ENCODE measurements at regions not wholly inside any gene's neighbourhood (a gene's known extent, or its start where the extent isn't known, plus 50 kb on each side); places are given as distances from the start of the nearest gene placed in this dataset.

DNA sequence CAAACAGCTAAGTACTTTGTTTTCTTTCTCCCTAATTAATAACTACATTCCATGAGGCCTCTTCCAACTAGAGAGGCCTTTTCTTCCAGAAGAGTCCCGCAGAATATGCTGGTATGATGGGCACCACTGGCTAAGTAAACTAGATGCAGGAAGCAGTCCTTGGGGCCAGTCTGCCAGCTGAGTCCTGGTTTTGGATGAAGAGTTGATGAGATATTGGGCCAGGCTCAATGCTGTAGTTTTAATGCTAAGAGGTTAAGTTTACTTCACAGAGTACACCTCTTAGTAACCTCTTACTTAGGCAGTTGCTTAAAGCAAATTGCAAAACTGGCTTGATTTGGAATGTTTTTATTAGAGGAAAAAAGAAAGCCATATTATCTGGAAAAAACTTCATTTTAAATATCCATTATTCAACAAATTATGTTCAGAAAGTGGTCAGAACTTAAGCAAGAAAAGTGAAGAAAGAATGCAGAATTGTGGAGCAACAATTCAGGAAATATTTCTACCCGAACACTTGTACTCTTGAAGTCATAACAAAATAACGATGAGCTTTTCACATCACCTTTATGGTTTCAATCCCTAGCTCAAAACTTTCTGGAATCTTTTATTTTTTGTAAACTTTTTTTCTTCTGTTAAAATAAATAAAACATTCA is 178.4 kb upstream of the CDIN1 start:
- Mint-ChIP-seq H3K36me3 (no peaks in the 10 kb centered on the region), H3K27me3 (no peaks in the 10 kb centered on the region), H3K9me3 (peaks cover 0 to 4% (median 0%) of the 10 kb centered on the region in 7 donors), H3K27ac (no peak overlapping the region), H3K4me3 (no peak overlapping the region), H3K4me1 (no peaks in the 10 kb centered on the region)
- H3K36me3 ChIP-seq (ENCODE audit: control insufficient read depth, insufficient read depth, low read length), result no peaks in the 10 kb centered on the region
- no peak overlapping the region for H3K4me3 ChIP-seq (ENCODE audit: low read depth, low read length)
- no peaks in the 10 kb centered on the region for H3K4me1 ChIP-seq (ENCODE audit: control insufficient read depth, insufficient read depth, low read length, poor library complexity, severe bottlenecking)
- no peaks in the 10 kb centered on the region for H3K9me3 ChIP-seq (ENCODE audit: control insufficient read depth in 2 of 2, low read length in 2 of 2)
- ATAC-seq (ENCODE audit: low read depth in 2 of 2), result no peak
- H3K27me3 ChIP-seq (ENCODE audit: control insufficient read depth, insufficient read depth, low read length), result no peaks in the 10 kb centered on the region
- no peak for DNase-seq
- no peak overlapping the region for H3K27ac ChIP-seq (ENCODE audit: insufficient read depth, low read length, poor library complexity, severe bottlenecking)

GRCh38 chr15:36401586-36401966 is 177.8 kb upstream of the CDIN1 start:
- no peaks in the 10 kb centered on the region for H3K36me3 ChIP-seq (ENCODE audit: control insufficient read depth, insufficient read depth, low read length)
- H3K9me3 ChIP-seq (ENCODE audit: control insufficient read depth in 2 of 2, low read length in 2 of 2), result no peaks in the 10 kb centered on the region
- H3K4me3 Mint-ChIP-seq, result no peak overlapping the region
- H3K27me3 Mint-ChIP-seq, result no peaks in the 10 kb centered on the region
- peaks cover 0 to 4% (median 0%) of the 10 kb centered on the region in 7 donors for H3K9me3 Mint-ChIP-seq
- peak overlapping the region in 1 of 3 donors; percentile 45 for H3K27ac Mint-ChIP-seq
- no peak for ATAC-seq (ENCODE audit: low read depth in 2 of 2)
- H3K4me3 ChIP-seq (ENCODE audit: low read depth, low read length), result no peak overlapping the region
- no peaks in the 10 kb centered on the region for H3K4me1 Mint-ChIP-seq
- no peaks in the 10 kb centered on the region for H3K4me1 ChIP-seq (ENCODE audit: control insufficient read depth, insufficient read depth, low read length, poor library complexity, severe bottlenecking)
- no peak for DNase-seq
- no peaks in the 10 kb centered on the region for H3K27me3 ChIP-seq (ENCODE audit: control insufficient read depth, insufficient read depth, low read length)
- no peaks in the 10 kb centered on the region for H3K36me3 Mint-ChIP-seq
- H3K27ac ChIP-seq (ENCODE audit: insufficient read depth, low read length, poor library complexity, severe bottlenecking), result no peak overlapping the region

GRCh38 chr15:36403351-36403750 is 176.1 kb upstream of the CDIN1 start:
- H3K27ac Mint-ChIP-seq, result no peak overlapping the region
- H3K36me3 Mint-ChIP-seq, result no peaks in the 10 kb centered on the region
- H3K9me3 Mint-ChIP-seq, result peaks cover 0 to 4% (median 0%) of the 10 kb centered on the region in 7 donors
- ATAC-seq (ENCODE audit: low read depth in 2 of 2) (no peak), DNase-seq (no peak)
- Histone ChIP-seq H3K27ac (ENCODE audit: insufficient read depth, low read length, poor library complexity, severe bottlenecking) (no peak overlapping the region), H3K4me1 (ENCODE audit: control insufficient read depth, insufficient read depth, low read length, poor library complexity, severe bottlenecking) (no peaks in the 10 kb centered on the region), H3K9me3 (ENCODE audit: control insufficient read depth in 2 of 2, low read length in 2 of 2) (no peaks in the 10 kb centered on the region), H3K4me3 (ENCODE audit: low read depth, low read length) (no peak overlapping the region), H3K27me3 (ENCODE audit: control insufficient read depth, insufficient read depth, low read length) (no peaks in the 10 kb centered on the region), H3K36me3 (ENCODE audit: control insufficient read depth, insufficient read depth, low read length) (no peaks in the 10 kb centered on the region)
- no peak overlapping the region for H3K4me3 Mint-ChIP-seq
- no peaks in the 10 kb centered on the region for H3K4me1 Mint-ChIP-seq
- no peaks in the 10 kb centered on the region for H3K27me3 Mint-ChIP-seq

GRCh38 chr15:36406366-36406765 is 173.1 kb upstream of the CDIN1 start:
- no peaks in the 10 kb centered on the region for H3K4me1 Mint-ChIP-seq
- no peak for ATAC-seq (ENCODE audit: low read depth in 2 of 2)
- Histone ChIP-seq H3K36me3 (ENCODE audit: control insufficient read depth, insufficient read depth, low read length) (no peaks in the 10 kb centered on the region), H3K27ac (ENCODE audit: insufficient read depth, low read length, poor library complexity, severe bottlenecking) (no peak overlapping the region), H3K9me3 (ENCODE audit: control insufficient read depth in 2 of 2, low read length in 2 of 2) (no peaks in the 10 kb centered on the region), H3K27me3 (ENCODE audit: control insufficient read depth, insufficient read depth, low read length) (no peaks in the 10 kb centered on the region), H3K4me1 (ENCODE audit: control insufficient read depth, insufficient read depth, low read length, poor library complexity, severe bottlenecking) (no peaks in the 10 kb centered on the region), H3K4me3 (ENCODE audit: low read depth, low read length) (no peak overlapping the region)
- H3K36me3 Mint-ChIP-seq, result no peaks in the 10 kb centered on the region
- no peak overlapping the region for H3K27ac Mint-ChIP-seq
- H3K27me3 Mint-ChIP-seq, result no peaks in the 10 kb centered on the region
- no peaks in the 10 kb centered on the region for H3K9me3 Mint-ChIP-seq
- H3K4me3 Mint-ChIP-seq, result no peak overlapping the region
- no peak for DNase-seq

DNA sequence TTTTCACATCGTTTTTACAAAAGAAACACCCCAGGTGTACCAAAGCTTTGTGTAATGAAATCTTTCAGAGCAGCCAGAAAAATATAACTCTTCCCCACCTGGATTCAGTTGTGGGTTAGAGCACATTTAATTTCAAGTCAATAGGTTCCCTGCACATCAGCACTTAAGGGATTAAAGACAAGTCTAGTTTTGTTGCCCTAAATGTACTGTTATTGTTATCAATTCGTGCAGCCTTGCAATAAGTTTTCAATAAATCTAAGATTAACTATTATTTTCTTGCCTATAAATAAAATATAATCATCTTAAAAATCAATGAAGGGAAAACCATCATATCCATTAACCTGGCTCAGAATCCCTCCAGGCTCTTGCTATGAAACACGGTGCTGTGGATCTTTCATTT is 172.5 kb upstream of the CDIN1 start:
- DNase-seq, result no peak
- Mint-ChIP-seq H3K27me3 (no peaks in the 10 kb centered on the region), H3K9me3 (no peaks in the 10 kb centered on the region)

DNA sequence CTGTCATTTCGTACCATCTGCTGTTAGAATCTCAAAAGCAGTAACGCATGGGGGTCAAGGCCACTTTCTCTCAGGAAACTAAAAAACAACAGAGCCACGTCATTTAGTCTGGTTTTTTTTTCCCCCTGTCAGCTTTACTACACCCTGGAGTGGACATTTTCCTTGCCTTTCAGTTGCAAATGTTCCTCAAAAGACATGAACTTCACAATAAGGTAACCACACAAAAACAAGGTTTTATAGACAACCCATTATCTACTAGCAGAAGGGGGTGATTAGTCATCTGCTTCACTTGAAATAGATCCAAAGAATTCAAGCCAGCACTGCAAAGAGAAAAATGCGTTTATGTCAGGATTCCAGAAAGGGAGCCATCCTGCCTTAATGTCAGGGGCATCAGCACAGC is 171.8 kb upstream of the CDIN1 start:
- no peak for DNase-seq
- H3K4me1 Mint-ChIP-seq, result no peaks in the 10 kb centered on the region
- H3K36me3 Mint-ChIP-seq, result no peaks in the 10 kb centered on the region
- Histone ChIP-seq H3K4me3 (ENCODE audit: low read depth, low read length) (no peak overlapping the region), H3K27ac (ENCODE audit: insufficient read depth, low read length, poor library complexity, severe bottlenecking) (no peak overlapping the region), H3K27me3 (ENCODE audit: control insufficient read depth, insufficient read depth, low read length) (no peaks in the 10 kb centered on the region), H3K9me3 (ENCODE audit: control insufficient read depth in 2 of 2, low read length in 2 of 2) (no peaks in the 10 kb centered on the region), H3K4me1 (ENCODE audit: control insufficient read depth, insufficient read depth, low read length, poor library complexity, severe bottlenecking) (no peaks in the 10 kb centered on the region), H3K36me3 (ENCODE audit: control insufficient read depth, insufficient read depth, low read length) (no peaks in the 10 kb centered on the region)
- H3K4me3 Mint-ChIP-seq, result no peak overlapping the region
- no peak overlapping the region for H3K27ac Mint-ChIP-seq
- no peaks in the 10 kb centered on the region for H3K27me3 Mint-ChIP-seq
- peaks cover 0 to 1% (median 0%) of the 10 kb centered on the region in 7 donors for H3K9me3 Mint-ChIP-seq
- ATAC-seq (ENCODE audit: low read depth in 2 of 2), result no peak

More for the DNA sequence above, 172.5 kb upstream of the CDIN1 start:
- Histone ChIP-seq H3K4me3 (ENCODE audit: low read depth, low read length) (no peak overlapping the region), H3K4me1 (ENCODE audit: control insufficient read depth, insufficient read depth, low read length, poor library complexity, severe bottlenecking) (no peaks in the 10 kb centered on the region), H3K9me3 (ENCODE audit: control insufficient read depth in 2 of 2, low read length in 2 of 2) (no peaks in the 10 kb centered on the region), H3K36me3 (ENCODE audit: control insufficient read depth, insufficient read depth, low read length) (no peaks in the 10 kb centered on the region), H3K27me3 (ENCODE audit: control insufficient read depth, insufficient read depth, low read length) (no peaks in the 10 kb centered on the region), H3K27ac (ENCODE audit: insufficient read depth, low read length, poor library complexity, severe bottlenecking) (no peak overlapping the region)
- Mint-ChIP-seq H3K4me1 (no peaks in the 10 kb centered on the region), H3K27ac (no peak overlapping the region), H3K36me3 (no peaks in the 10 kb centered on the region), H3K4me3 (no peak overlapping the region)
- ATAC-seq (ENCODE audit: low read depth in 2 of 2), result no peak

DNA sequence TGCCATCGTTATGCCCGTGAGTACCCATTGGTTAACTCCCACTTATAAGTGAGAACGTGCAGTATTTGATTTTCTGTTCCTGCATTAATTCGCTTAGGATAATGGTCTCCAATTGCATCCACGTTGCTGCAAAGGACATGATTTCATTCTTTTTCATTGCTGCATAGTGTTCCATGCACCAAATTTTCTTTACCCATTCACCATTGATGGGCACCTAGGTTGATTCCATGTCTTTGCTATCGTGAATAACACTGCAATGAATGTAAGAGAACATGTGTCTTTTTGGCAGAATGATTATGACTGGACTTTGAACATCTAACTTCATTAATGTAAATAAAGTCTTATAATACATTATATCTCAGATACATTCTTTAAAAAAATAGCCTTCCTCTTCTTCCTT is 169.6 kb upstream of the CDIN1 start:
- Mint-ChIP-seq H3K36me3 (no peaks in the 10 kb centered on the region), H3K27ac (no peak overlapping the region), H3K27me3 (no peaks in the 10 kb centered on the region), H3K4me3 (no peak overlapping the region), H3K9me3 (peaks cover 0 to 2% (median 0%) of the 10 kb centered on the region in 7 donors), H3K4me1 (no peaks in the 10 kb centered on the region)
- H3K27ac ChIP-seq (ENCODE audit: insufficient read depth, low read length, poor library complexity, severe bottlenecking), result no peak overlapping the region
- ATAC-seq (ENCODE audit: low read depth in 2 of 2) (no peak), DNase-seq (no peak)
- H3K9me3 ChIP-seq (ENCODE audit: control insufficient read depth in 2 of 2, low read length in 2 of 2), result no peaks in the 10 kb centered on the region
- no peaks in the 10 kb centered on the region for H3K36me3 ChIP-seq (ENCODE audit: control insufficient read depth, insufficient read depth, low read length)
- H3K4me1 ChIP-seq (ENCODE audit: control insufficient read depth, insufficient read depth, low read length, poor library complexity, severe bottlenecking), result no peaks in the 10 kb centered on the region
- no peak overlapping the region for H3K4me3 ChIP-seq (ENCODE audit: low read depth, low read length)
- H3K27me3 ChIP-seq (ENCODE audit: control insufficient read depth, insufficient read depth, low read length), result no peaks in the 10 kb centered on the region

DNA sequence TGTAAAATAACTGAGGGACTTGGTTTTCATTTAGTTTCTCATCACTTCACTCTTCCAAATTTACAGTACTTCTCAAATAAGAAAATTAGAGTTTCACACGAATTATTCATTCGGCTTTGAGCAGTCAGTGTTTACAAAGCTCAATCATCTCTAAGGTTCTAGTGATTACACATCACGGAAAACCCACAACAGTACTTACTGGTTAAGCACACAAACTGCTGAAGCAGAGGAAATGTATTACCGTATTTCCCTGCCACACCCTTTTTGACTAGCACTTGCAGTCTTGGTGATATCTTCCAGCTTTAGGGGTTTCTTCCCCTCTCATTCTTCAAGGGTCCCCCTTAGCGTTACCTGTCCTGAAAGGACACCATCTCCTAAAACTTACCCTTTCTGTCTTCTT is 164.8 kb upstream of the CDIN1 start:
- H3K27me3 ChIP-seq (ENCODE audit: control insufficient read depth, insufficient read depth, low read length), result no peaks in the 10 kb centered on the region
- no peaks in the 10 kb centered on the region for H3K36me3 ChIP-seq (ENCODE audit: control insufficient read depth, insufficient read depth, low read length)
- no peaks in the 10 kb centered on the region for H3K4me1 ChIP-seq (ENCODE audit: control insufficient read depth, insufficient read depth, low read length, poor library complexity, severe bottlenecking)
- Mint-ChIP-seq H3K4me1 (no peaks in the 10 kb centered on the region), H3K9me3 (peaks cover 0 to 6% (median 3%) of the 10 kb centered on the region in 7 donors), H3K4me3 (no peak overlapping the region), H3K27me3 (no peaks in the 10 kb centered on the region), H3K36me3 (no peaks in the 10 kb centered on the region), H3K27ac (no peak overlapping the region)
- no peaks in the 10 kb centered on the region for H3K9me3 ChIP-seq (ENCODE audit: control insufficient read depth in 2 of 2, low read length in 2 of 2)
- no peak for ATAC-seq (ENCODE audit: low read depth in 2 of 2)
- no peak overlapping the region for H3K4me3 ChIP-seq (ENCODE audit: low read depth, low read length)
- H3K27ac ChIP-seq (ENCODE audit: insufficient read depth, low read length, poor library complexity, severe bottlenecking), result no peak overlapping the region
- no peak for DNase-seq

Data from CD4-positive, CD25-positive, alpha-beta regulatory T cell (primary cell).